HepG2 (cell line): ENCODE measurements at regions not wholly inside any gene's neighbourhood (a gene's known extent, or its start where the extent isn't known, plus 50 kb on each side); places are given as distances from the start of the nearest gene placed in this dataset.

Experiments used
- CBX5 ChIP-seq: sonication (generic); formaldehyde crosslinking; IDR thresholded peaks from 2 replicates; pipeline ENCODE4 v1.4.0; 2020; ENCODE audit warnings: missing genetic modification reagents, borderline replicate concordance
- CTCF ChIP-seq: sonication (generic); formaldehyde crosslinking; IDR thresholded peaks from 2 replicates; pipeline ENCODE4 v1.5.0; 2020; ENCODE audit warnings: mild to moderate bottlenecking, missing genetic modification reagents, moderate library complexity
- EHMT2 ChIP-seq: fragments of 200-600 bp; sonication (generic); IDR thresholded peaks from 2 replicates; pipeline ENCODE4 v1.7.0; 2017; ENCODE audit warnings: antibody characterized with exemption, low read depth, low read length, borderline replicate concordance
- EZH2 ChIP-seq: conservative IDR thresholded peaks from 2 replicates; pipeline ENCODE4 v1.6.1; 2012; ENCODE audit warnings: mild to moderate bottlenecking, low read depth, low read length, moderate library complexity
- FOSL2 ChIP-seq: sonication (generic); formaldehyde crosslinking; IDR thresholded peaks from 2 replicates; pipeline ENCODE4 v1.4.0; 2020; ENCODE audit warnings: missing genetic modification reagents
- GTF2F1 ChIP-seq: fragments of 150-350 bp; IDR thresholded peaks from 2 replicates; pipeline ENCODE4 v1.6.1; 2014; ENCODE audit warnings: low read length
- JUN ChIP-seq: sonication (generic); formaldehyde crosslinking; IDR thresholded peaks from 2 replicates; pipeline ENCODE4 v1.4.0; 2020; ENCODE audit warnings: mild to moderate bottlenecking, missing genetic modification reagents
- NBN ChIP-seq: fragments of 450-650 bp; conservative IDR thresholded peaks from 2 replicates; pipeline ENCODE4 v1.6.1; 2017
- NFE2L2 ChIP-seq: fragments of 150-350 bp; IDR thresholded peaks from 2 replicates; pipeline ENCODE4 v1.6.1; 2014; ENCODE audit warnings: low read length
- NFIB ChIP-seq: sonication (generic); formaldehyde crosslinking; IDR thresholded peaks from 2 replicates; pipeline ENCODE4 v1.9.0; 2021; ENCODE audit warnings: missing genetic modification reagents, mild to moderate bottlenecking, borderline replicate concordance
- RAD21 ChIP-seq: fragments of 450-650 bp; formaldehyde crosslinking; IDR thresholded peaks from 2 replicates; pipeline ENCODE4 v1.5.0; 2020; ENCODE audit warnings: mild to moderate bottlenecking
- RFX5 ChIP-seq: IDR thresholded peaks from 2 replicates; pipeline ENCODE4 v1.6.1; 2011; ENCODE audit warnings: low read depth, low read length, improper control_type of control experiment
- ZNF3 ChIP-seq: IDR thresholded peaks from 2 replicates; pipeline ENCODE4 v1.7.0; 2017; ENCODE audit warnings: inconsistent platforms
- ZNF350 ChIP-seq: sonication (generic); formaldehyde crosslinking; IDR thresholded peaks from 2 replicates; pipeline ENCODE4 v1.4.0; 2020; ENCODE audit warnings: mild to moderate bottlenecking, low read depth, missing genetic modification reagents, borderline replicate concordance

- TF ChIP-seq FOSL2: no peak
- no peak for TF ChIP-seq CTCF
- TF ChIP-seq ZNF350 (CRISPR knock-in tag): no peak
- TF ChIP-seq NFIB (CRISPR knock-in tag): no peak
- no peak for TF ChIP-seq EZH2
- TF ChIP-seq ZNF3 (CRISPR knock-in tag): no peak
- TF ChIP-seq RFX5: no peak
- no peak for TF ChIP-seq JUN (CRISPR knock-in tag)
- TF ChIP-seq RAD21 (CRISPR knock-in tag): no peak
- TF ChIP-seq GTF2F1: no peak
- TF ChIP-seq EHMT2: no peak
- no peak for TF ChIP-seq NFE2L2
- no peak for TF ChIP-seq NBN
- no peak for TF ChIP-seq CBX5
Observed at GRCh38 chr12:84644908-84645307, 267.7 kb downstream of the SLC6A15 start.
